ENCODE measurements at regions not wholly inside any gene's neighbourhood (a gene's known extent, or its start where the extent isn't known, plus 50 kb on each side); places are given as distances from the start of the nearest gene placed in this dataset.

GRCh38 chr18:39191931-39192330 lies 1626.3 kb upstream of the CELF4 start:
- Histone ChIP-seq H3K36me3 (ENCODE audit: control insufficient read depth in 2 of 2, insufficient read depth in 2 of 2, low read length in 1 of 2) (no peaks in the 10 kb centered on the region), H3K9me3 (replicated peaks; ENCODE audit: control insufficient read depth, insufficient read depth, low read length) (no peaks in the 10 kb centered on the region), H3K9ac (ENCODE audit: control insufficient read depth, insufficient read depth, low read length) (no peak overlapping the region), H4K20me1 (ENCODE audit: control insufficient read depth, insufficient read depth) (no peaks in the 10 kb centered on the region), H3K27ac (ENCODE audit: control insufficient read depth, insufficient read depth) (no peak overlapping the region), H3K4me3 (no peak overlapping the region), H3K27me3 (replicated peaks in 1 of 2; ENCODE audit: control insufficient read depth in 2 of 2, insufficient read depth in 2 of 2, low read length in 1 of 2) (no peaks in the 10 kb centered on the region), H2AFZ (ENCODE audit: control insufficient read depth, low read depth, low read length) (no peak overlapping the region), H3K79me2 (ENCODE audit: control insufficient read depth, insufficient read depth, low read length) (no peaks in the 10 kb centered on the region), H3K4me2 (ENCODE audit: control insufficient read depth, insufficient read depth) (no peak overlapping the region), H3K4me1 (ENCODE audit: control insufficient read depth, insufficient read depth, low read length) (no peaks in the 10 kb centered on the region)
- RAD21 ChIA-PET (ENCODE audit: unreplicated experiment): no interaction called here
- FAIRE-seq (no peak), ATAC-seq (no peak), DNase-seq (ENCODE audit: low read depth, low spot score) (no peak)
- no TSS peak for BruUV-seq (replicated peaks)
- TF ChIP-seq NKRF (conservative IDR thresholded peaks at IDR 0.05) (no peak), RB1 (IDR thresholded peaks at IDR 0.05; ENCODE audit: borderline replicate concordance) (no peak), SKIL (IDR thresholded peaks at IDR 0.05; ENCODE audit: low read depth, poor library complexity, severe bottlenecking) (no peak), TBL1XR1 (IDR thresholded peaks at IDR 0.05; ENCODE audit: low read depth, low read length) (no peak)
- 15% methylated on average over 1 of the region's 1 CpG for WGBS (ENCODE audit: insufficient coverage, insufficient replicate concordance, low lambda C conversion rate, missing lambda C conversion rate)
- CTCF ChIA-PET: no interaction called here
- POLR2A ChIA-PET: no interaction called here
- in situ Hi-C loops (cut with MboI): no loop called here
- intact Hi-C loops (cut with micrococcal nuclease; ENCODE audit: unreplicated experiment): no loop called here
- SMC1A ChIA-PET (ENCODE audit: uncharacterized antibody, unreplicated experiment): no interaction called here

Measured in GM12878 (cell line).